A673 (cell line): ENCODE measurements at regions not wholly inside any gene's neighbourhood (a gene's known extent, or its start where the extent isn't known, plus 50 kb on each side); places are given as distances from the start of the nearest gene placed in this dataset.

Source experiments
- BruUV-seq: library from RNA; stranded (reverse); fragments of 400-500 nt; replicated peaks from 2 replicates; lab custom pipeline; 2021; lab: Mats Ljungman, UMichigan
- CTCF ChIA-PET: fragments of 300-600 bp; sonication (Branson Sonifier 250); formaldehyde crosslinking; loops from one replicate; lab custom pipeline; 2022; ENCODE audit warnings: antibody characterized with exemption; lab: Charles Lee
- POLR2A ChIA-PET: fragments of 300-600 bp; sonication (Branson Sonifier 250); formaldehyde crosslinking; loops from one replicate; lab custom pipeline; 2022; ENCODE audit warnings: antibody characterized with exemption; ENCODE audit not compliant: low non-redundant PET; lab: Charles Lee
- DNase-seq: peaks from one replicate; pipeline ENCODE4 v3.0.0-alpha.2; 2015; ENCODE audit warnings: low spot score
- H3K27ac ChIP-seq: fragments of 200-600 bp; sonication (generic); 2 replicates; pipeline ENCODE4 v1.5.1; 2016; ENCODE audit warnings: mixed run types, low read depth, mild to moderate bottlenecking, mixed read lengths, antibody characterized with exemption, low read length; ENCODE audit not compliant: poor library complexity, severe bottlenecking
- H3K27me3 ChIP-seq: fragments of 200-600 bp; sonication (generic); replicated peaks from 2 replicates; pipeline ENCODE4 v1.6.1; 2017; ENCODE audit warnings: mixed run types, low read depth, mild to moderate bottlenecking, mixed read lengths, antibody characterized with exemption, low read length; ENCODE audit not compliant: insufficient read depth, poor library complexity
- H3K36me3 ChIP-seq: fragments of 200-600 bp; sonication (generic); 2 replicates; pipeline ENCODE4 v1.6.1; 2016; ENCODE audit warnings: mixed run types, mild to moderate bottlenecking, mixed read lengths, antibody characterized with exemption, low read length; ENCODE audit not compliant: insufficient read depth, poor library complexity, severe bottlenecking
- H3K4me1 ChIP-seq: fragments of 200-600 bp; sonication (generic); 2 replicates; pipeline ENCODE4 v1.6.1; 2017; ENCODE audit warnings: mixed run types, mild to moderate bottlenecking, mixed read lengths, antibody characterized with exemption, low read length; ENCODE audit not compliant: insufficient read depth, poor library complexity, severe bottlenecking
- H3K4me3 ChIP-seq: fragments of 200-600 bp; sonication (generic); 2 replicates; pipeline ENCODE4 v1.5.1; 2016; ENCODE audit warnings: low read depth, mixed run types, mild to moderate bottlenecking, mixed read lengths, low read length; ENCODE audit not compliant: poor library complexity, severe bottlenecking
- H3K9me3 ChIP-seq: fragments of 200-600 bp; sonication (generic); 2 replicates; pipeline ENCODE4 v1.6.1; 2016; ENCODE audit warnings: mixed run types, low read depth, mild to moderate bottlenecking, mixed read lengths, antibody characterized with exemption, low read length; ENCODE audit not compliant: poor library complexity, severe bottlenecking
- CTCF ChIP-seq: fragments of 300-800, 200-600 bp; sonication (generic); conservative IDR thresholded peaks from 2 replicates; pipeline ENCODE4 v1.5.1; 2017; ENCODE audit warnings: low read depth, mild to moderate bottlenecking, antibody characterized with exemption, low read length, moderate library complexity, mixed read lengths
- EZH2 ChIP-seq: fragments of 200-600 bp; sonication (generic); IDR thresholded peaks from 2 replicates; pipeline ENCODE4 v1.6.1; 2017; ENCODE audit warnings: borderline replicate concordance, low read depth, mild to moderate bottlenecking, mixed read lengths, antibody characterized with exemption, low read length; ENCODE audit not compliant: poor library complexity, severe bottlenecking
- intact Hi-C: fragments of 100-400 bp; cut with micrococcal nuclease; formaldehyde crosslinking; loops from one replicate; pipeline ENCODE4 v1.10.0; 2022; ENCODE audit not compliant: unreplicated experiment

- no peaks in the 10 kb centered on the region for H3K27me3 ChIP-seq
- TF ChIP-seq CTCF = no peak
- no peaks in the 10 kb centered on the region for H3K36me3 ChIP-seq
- DNase-seq = no peak
- intact Hi-C loops = no loop called here
- no peaks in the 10 kb centered on the region for H3K9me3 ChIP-seq
- ChIA-PET CTCF (no interaction called here), POLR2A (interaction anchor here (0.6 kb wide), 1 partner anchor 778 kb away, joined by 7 read pairs; no protein-coding TSS in a partner anchor)
- H3K4me1 ChIP-seq = no peaks in the 10 kb centered on the region
- no peak overlapping the region for H3K27ac ChIP-seq
- no TSS peak for BruUV-seq
- H3K4me3 ChIP-seq = no peak overlapping the region
These were observed 78.8 kb upstream of the ANKFN1 start for GRCh38 chr17:56074361-56074890.

GRCh38 chr17:56076980-56077379 lies 76.3 kb upstream of the ANKFN1 start:
- Histone ChIP-seq H3K4me1 (no peaks in the 10 kb centered on the region), H3K27me3 (no peaks in the 10 kb centered on the region), H3K9me3 (no peaks in the 10 kb centered on the region), H3K36me3 (no peaks in the 10 kb centered on the region), H3K27ac (no peak overlapping the region), H3K4me3 (no peak overlapping the region)
- ChIA-PET POLR2A (no interaction called here), CTCF (no interaction called here)
- DNase-seq = no peak
- intact Hi-C loops = no loop called here
- TF ChIP-seq EZH2 = no peak
- TF ChIP-seq CTCF = no peak
- BruUV-seq = no TSS peak

DNA sequence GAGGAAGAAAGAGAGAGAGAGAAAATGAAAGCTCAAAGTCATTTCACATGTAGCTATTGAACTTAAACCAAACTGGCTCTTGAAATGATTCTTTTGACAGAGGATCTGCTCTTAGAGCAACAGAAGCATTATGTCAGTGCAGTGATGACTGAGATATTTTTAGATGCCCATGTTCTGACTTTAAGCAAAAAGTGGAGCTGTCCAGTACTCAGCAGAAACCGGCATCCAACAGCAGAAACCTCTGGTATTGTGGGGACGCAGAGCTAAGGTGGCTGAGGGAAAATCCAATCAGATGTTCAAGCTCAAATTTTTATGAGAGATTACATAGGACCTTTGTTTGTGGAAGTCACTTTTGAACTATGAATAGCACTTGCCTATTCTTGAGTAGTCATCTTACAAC lies 69.8 kb upstream of the ANKFN1 start:
- BruUV-seq = no TSS peak
- CTCF ChIA-PET = no interaction called here

More for the DNA sequence above, 69.8 kb upstream of the ANKFN1 start:
- no peak for DNase-seq
- no peak overlapping the region for H3K4me3 ChIP-seq
- peaks cover 16% of the 10 kb centered on the region for H3K27me3 ChIP-seq
- no peaks in the 10 kb centered on the region for H3K9me3 ChIP-seq
- no peaks in the 10 kb centered on the region for H3K36me3 ChIP-seq
- TF ChIP-seq EZH2 (no peak), CTCF (no peak)
- no peaks in the 10 kb centered on the region for H3K4me1 ChIP-seq
- H3K27ac ChIP-seq = no peak overlapping the region
- POLR2A ChIA-PET = interaction anchor here (0.6 kb wide), 1 partner anchor 177 kb away, joined by 7 read pairs; no protein-coding TSS in a partner anchor
- intact Hi-C loops = no loop called here
